Transverse colon (tissue), 4 donors: ENCODE measurements at regions not wholly inside any gene's neighbourhood (a gene's known extent, or its start where the extent isn't known, plus 50 kb on each side); places are given as distances from the start of the nearest gene placed in this dataset.

Experiments used
- EP300 ChIP-seq: sonication (generic); formaldehyde crosslinking; IDR thresholded peaks from one replicate; pipeline ENCODE4 v1.6.1; 2017; ENCODE audit warnings: antibody characterized with exemption, low read depth
- POLR2A ChIP-seq: fragments of 450-650 bp; IDR thresholded peaks from one replicate; pipeline ENCODE4 v1.6.1; 2016; ENCODE audit warnings: antibody characterized with exemption, mild to moderate bottlenecking, moderate library complexity
- POLR2AphosphoS5 ChIP-seq, 3 donors: sonication (generic); formaldehyde crosslinking; IDR thresholded peaks; one replicate each; pipeline ENCODE4 v1.6.1; 2016; ENCODE audit warnings: antibody characterized with exemption in 3 of 3
- TF ChIP-seq, protein P1 (sequence below), 5 experiments: fragments of 200-600 bp in 3 of 5; fragments of 450-650 bp in 2 of 5; sonication (generic) in 3 of 5; IDR thresholded peaks; 1 replicate in 2 of 5; 2 replicates in 3 of 5; pipeline ENCODE4 v1.5.1; 2016 to 2017; ENCODE audit warnings: antibody characterized with exemption in 5 of 5, inconsistent platforms in 3 of 5, mild to moderate bottlenecking in 2 of 5, moderate library complexity in 1 of 5

DNA sequence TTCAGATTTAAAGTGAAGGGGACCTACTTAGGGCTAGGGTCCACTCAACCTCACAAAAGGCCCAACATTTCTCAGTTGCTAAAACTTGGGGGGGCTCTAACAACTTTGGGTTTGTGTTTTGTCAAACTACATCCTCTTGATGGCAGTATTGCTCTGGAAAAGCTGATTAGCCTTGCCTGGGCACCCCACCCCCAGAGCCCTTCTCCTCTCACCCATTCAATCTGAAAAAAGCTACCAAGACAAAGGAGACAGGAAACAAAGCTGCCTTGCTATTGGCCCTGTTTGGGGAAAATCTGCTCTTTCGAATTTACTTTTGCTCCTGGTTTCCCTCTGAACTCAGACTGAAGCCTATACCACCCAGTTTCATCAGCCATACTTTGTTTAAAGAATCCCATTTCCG lies 195.2 kb upstream of the STK26 start:
- TF ChIP-seq, protein P1, sequence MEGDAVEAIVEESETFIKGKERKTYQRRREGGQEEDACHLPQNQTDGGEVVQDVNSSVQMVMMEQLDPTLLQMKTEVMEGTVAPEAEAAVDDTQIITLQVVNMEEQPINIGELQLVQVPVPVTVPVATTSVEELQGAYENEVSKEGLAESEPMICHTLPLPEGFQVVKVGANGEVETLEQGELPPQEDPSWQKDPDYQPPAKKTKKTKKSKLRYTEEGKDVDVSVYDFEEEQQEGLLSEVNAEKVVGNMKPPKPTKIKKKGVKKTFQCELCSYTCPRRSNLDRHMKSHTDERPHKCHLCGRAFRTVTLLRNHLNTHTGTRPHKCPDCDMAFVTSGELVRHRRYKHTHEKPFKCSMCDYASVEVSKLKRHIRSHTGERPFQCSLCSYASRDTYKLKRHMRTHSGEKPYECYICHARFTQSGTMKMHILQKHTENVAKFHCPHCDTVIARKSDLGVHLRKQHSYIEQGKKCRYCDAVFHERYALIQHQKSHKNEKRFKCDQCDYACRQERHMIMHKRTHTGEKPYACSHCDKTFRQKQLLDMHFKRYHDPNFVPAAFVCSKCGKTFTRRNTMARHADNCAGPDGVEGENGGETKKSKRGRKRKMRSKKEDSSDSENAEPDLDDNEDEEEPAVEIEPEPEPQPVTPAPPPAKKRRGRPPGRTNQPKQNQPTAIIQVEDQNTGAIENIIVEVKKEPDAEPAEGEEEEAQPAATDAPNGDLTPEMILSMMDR (IDR thresholded peaks at IDR 0.05) = no peak
- TF ChIP-seq EP300 = no peak
- TF ChIP-seq POLR2A = no peak
- no peak for TF ChIP-seq POLR2AphosphoS5 (IDR thresholded peaks at IDR 0.05)
